ENCODE measurements at regions not wholly inside any gene's neighbourhood (a gene's known extent, or its start where the extent isn't known, plus 50 kb on each side); places are given as distances from the start of the nearest gene placed in this dataset.

- no peak for DNase-seq (ENCODE audit: low spot score)
- intact Hi-C loops (cut with DNase I): loop anchor here in 1 of 2 donors (10.0 kb wide), 1 partner anchor 1828 kb away; no protein-coding TSS in a partner anchor
Observed at GRCh38 chr1:170856455-170856854, 78.9 kb upstream of the MROH9 start.

DNA sequence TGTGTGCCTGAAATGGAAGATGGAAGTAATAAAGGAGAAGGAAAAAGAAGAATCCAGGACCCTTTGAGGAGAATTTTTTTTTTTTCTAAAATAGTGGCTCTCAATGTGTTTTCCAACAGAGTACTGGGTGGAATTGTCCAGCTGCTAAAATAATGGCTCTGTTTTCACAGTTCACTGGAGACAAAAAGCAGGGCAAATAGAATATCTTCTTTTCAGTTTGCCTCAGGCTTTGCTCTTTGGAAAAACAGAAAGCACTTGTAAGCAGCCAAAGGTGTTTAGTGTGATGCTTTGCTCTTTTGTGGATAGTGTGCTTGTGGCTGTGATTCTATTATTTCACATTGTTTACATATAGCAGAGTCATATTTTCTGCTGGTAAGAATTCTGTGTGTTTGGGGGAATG is 77.4 kb upstream of the MROH9 start:
- no peak for DNase-seq (ENCODE audit: low spot score)
- intact Hi-C loops (cut with DNase I): loop anchor here in 1 of 2 donors (10.0 kb wide), 1 partner anchor 1827 kb away; no protein-coding TSS in a partner anchor

- intact Hi-C loops (cut with DNase I): no loop called here
Observed at GRCh38 chr1:170863621-170864020, 71.7 kb upstream of the MROH9 start.

DNA sequence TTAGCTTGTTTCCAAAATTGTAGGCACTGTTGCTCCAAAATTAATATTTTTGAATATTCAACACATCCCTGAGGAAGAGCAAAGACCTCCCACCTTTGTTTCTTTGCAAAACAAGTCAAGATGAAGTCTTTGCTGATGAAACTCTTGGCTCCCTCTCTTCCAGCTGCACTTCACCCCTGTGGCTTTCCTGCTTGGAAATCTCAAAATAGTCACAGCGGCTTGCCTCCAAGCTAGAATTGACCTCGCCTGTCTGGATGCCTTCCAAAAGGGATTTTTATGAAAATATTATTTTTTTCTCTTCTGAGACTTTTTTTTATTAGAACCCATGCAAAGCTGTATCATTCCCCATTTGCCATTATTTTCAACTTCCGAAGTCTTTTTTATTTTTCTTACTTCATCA is 71.1 kb upstream of the MROH9 start:
- DNase-seq (ENCODE audit: low spot score): no peak
- intact Hi-C loops (cut with DNase I): no loop called here

More at GRCh38 chr1:170863621-170864020, 71.7 kb upstream of the MROH9 start:
- no peak for DNase-seq (ENCODE audit: low spot score)

- DNase-seq (ENCODE audit: low spot score): no peak
- intact Hi-C loops (cut with DNase I): no loop called here
Observed at GRCh38 chr1:170864876-170865538, 70.3 kb upstream of the MROH9 start.

- DNase-seq (ENCODE audit: low spot score): no peak
- intact Hi-C loops (cut with DNase I): no loop called here
Observed at GRCh38 chr1:170866646-170867045, 68.7 kb upstream of the MROH9 start.

DNA sequence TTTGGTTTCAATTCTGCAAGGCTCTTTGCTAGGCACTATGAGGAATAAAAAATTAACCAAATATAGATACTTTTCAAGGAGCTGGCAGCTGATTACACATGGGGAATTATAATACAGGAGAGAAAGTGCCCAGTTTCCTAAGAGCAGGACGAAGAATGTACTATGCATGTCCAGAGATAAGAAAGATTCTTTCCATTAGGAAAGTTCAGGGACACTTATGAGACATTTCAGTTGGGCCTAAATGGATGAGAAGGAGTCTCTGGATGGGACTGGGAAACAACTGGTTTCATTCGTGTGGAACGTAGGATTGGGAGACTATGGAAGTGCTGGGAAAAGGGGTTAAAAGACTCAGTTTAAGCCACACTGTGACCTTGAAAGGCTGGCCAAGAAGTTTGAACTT is 63.5 kb upstream of the MROH9 start:
- intact Hi-C loops (cut with DNase I): loop anchor here in 1 of 2 donors (10.0 kb wide), 1 partner anchor 177 kb away; no protein-coding TSS in a partner anchor
- DNase-seq (ENCODE audit: low spot score): no peak

- DNase-seq (ENCODE audit: low spot score): no peak
- intact Hi-C loops (cut with DNase I): loop anchor here in 1 of 2 donors (10.0 kb wide), 1 partner anchor 178 kb away; no protein-coding TSS in a partner anchor
Observed at GRCh38 chr1:170872663-170873062, 62.7 kb upstream of the MROH9 start.

DNA sequence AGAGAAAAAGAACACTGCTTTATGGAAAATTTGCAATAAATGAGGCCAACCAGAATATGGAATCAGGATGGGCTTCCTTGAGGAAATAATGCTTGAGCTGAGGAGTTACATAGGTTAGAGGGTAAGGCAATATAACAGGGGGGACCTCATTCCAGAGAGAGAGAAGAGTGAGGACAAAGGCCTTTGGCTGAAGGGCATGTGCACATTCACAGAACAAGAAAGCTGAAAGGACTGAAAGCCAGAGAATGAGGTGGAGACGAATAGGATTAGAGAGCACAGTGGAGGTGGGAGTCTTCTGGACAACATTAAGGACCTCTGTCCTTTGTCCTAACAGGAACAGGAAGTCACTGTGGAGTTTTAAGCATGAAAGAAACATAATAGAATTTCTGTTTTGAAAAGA is 60.7 kb upstream of the MROH9 start:
- no peak for DNase-seq (ENCODE audit: low spot score)
- intact Hi-C loops (cut with DNase I): loop anchor here in 1 of 2 donors (10.0 kb wide), 1 partner anchor 180 kb away; no protein-coding TSS in a partner anchor

- no peak for DNase-seq (ENCODE audit: low spot score)
- intact Hi-C loops (cut with DNase I): no loop called here
Observed at GRCh38 chr1:170881268-170882265, 53.8 kb upstream of the MROH9 start.

Measured in posterior vena cava (tissue), 2 donors.